ENCODE measurements at regions not wholly inside any gene's neighbourhood (a gene's known extent, or its start where the extent isn't known, plus 50 kb on each side); places are given as distances from the start of the nearest gene placed in this dataset.

- 60% methylated on average over 5 of the region's 5 CpGs for WGBS (ENCODE audit: low lambda C conversion rate, missing lambda C conversion rate)
- Histone ChIP-seq H3K4me3 (no peak overlapping the region), H2AFZ (no peak overlapping the region), H3K9me2 (replicated peaks; ENCODE audit: insufficient read depth) (no peaks in the 10 kb centered on the region), H3K36me3 (replicated peaks; ENCODE audit: insufficient read depth, low read depth) (no peaks in the 10 kb centered on the region), H3K9me3 (ENCODE audit: low read depth) (no peaks in the 10 kb centered on the region), H3K4me1 (ENCODE audit: insufficient read depth) (no peaks in the 10 kb centered on the region), H4K20me1 (ENCODE audit: insufficient read depth, poor library complexity, severe bottlenecking) (no peaks in the 10 kb centered on the region), H3K27me3 (no peaks in the 10 kb centered on the region), H3K79me2 (no peaks in the 10 kb centered on the region), H3K27ac (no peak overlapping the region), H3K4me2 (peak overlapping the region; percentile 38)
- DNase-seq (ENCODE audit: low spot score), result peak; percentile 17
- no peak for TF ChIP-seq EZH2 (IDR thresholded peaks at IDR 0.05; ENCODE audit: borderline replicate concordance)
- TF ChIP-seq, protein P1, sequence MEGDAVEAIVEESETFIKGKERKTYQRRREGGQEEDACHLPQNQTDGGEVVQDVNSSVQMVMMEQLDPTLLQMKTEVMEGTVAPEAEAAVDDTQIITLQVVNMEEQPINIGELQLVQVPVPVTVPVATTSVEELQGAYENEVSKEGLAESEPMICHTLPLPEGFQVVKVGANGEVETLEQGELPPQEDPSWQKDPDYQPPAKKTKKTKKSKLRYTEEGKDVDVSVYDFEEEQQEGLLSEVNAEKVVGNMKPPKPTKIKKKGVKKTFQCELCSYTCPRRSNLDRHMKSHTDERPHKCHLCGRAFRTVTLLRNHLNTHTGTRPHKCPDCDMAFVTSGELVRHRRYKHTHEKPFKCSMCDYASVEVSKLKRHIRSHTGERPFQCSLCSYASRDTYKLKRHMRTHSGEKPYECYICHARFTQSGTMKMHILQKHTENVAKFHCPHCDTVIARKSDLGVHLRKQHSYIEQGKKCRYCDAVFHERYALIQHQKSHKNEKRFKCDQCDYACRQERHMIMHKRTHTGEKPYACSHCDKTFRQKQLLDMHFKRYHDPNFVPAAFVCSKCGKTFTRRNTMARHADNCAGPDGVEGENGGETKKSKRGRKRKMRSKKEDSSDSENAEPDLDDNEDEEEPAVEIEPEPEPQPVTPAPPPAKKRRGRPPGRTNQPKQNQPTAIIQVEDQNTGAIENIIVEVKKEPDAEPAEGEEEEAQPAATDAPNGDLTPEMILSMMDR (IDR thresholded peaks at IDR 0.05; ENCODE audit: poor library complexity), result no peak
- no peak for TF ChIP-seq EZH2phosphoT487 (IDR thresholded peaks at IDR 0.05; ENCODE audit: low read depth, severe bottlenecking, unreplicated experiment)
These were observed 71.4 kb upstream of the UFL1 start for GRCh38 chr6:96450082-96450769.

GRCh38 chr6:96450770-96451130 lies 70.9 kb upstream of the UFL1 start:
- TF ChIP-seq, protein P1 (IDR thresholded peaks at IDR 0.05; ENCODE audit: poor library complexity), result no peak
- no peak for TF ChIP-seq EZH2 (IDR thresholded peaks at IDR 0.05; ENCODE audit: borderline replicate concordance)
- H3K4me2 ChIP-seq, result no peak overlapping the region
- H3K27ac ChIP-seq, result no peak overlapping the region
- H3K27me3 ChIP-seq, result no peaks in the 10 kb centered on the region
- H3K9me3 ChIP-seq (ENCODE audit: low read depth), result no peaks in the 10 kb centered on the region
- H3K4me1 ChIP-seq (ENCODE audit: insufficient read depth), result no peaks in the 10 kb centered on the region
- H3K79me2 ChIP-seq, result no peaks in the 10 kb centered on the region
- no peak overlapping the region for H3K4me3 ChIP-seq
- H2AFZ ChIP-seq, result no peak overlapping the region
- DNase-seq (ENCODE audit: low spot score), result no peak
- H4K20me1 ChIP-seq (ENCODE audit: insufficient read depth, poor library complexity, severe bottlenecking), result no peaks in the 10 kb centered on the region
- H3K36me3 ChIP-seq (replicated peaks; ENCODE audit: insufficient read depth, low read depth), result no peaks in the 10 kb centered on the region
- H3K9me2 ChIP-seq (replicated peaks; ENCODE audit: insufficient read depth), result no peaks in the 10 kb centered on the region

DNA sequence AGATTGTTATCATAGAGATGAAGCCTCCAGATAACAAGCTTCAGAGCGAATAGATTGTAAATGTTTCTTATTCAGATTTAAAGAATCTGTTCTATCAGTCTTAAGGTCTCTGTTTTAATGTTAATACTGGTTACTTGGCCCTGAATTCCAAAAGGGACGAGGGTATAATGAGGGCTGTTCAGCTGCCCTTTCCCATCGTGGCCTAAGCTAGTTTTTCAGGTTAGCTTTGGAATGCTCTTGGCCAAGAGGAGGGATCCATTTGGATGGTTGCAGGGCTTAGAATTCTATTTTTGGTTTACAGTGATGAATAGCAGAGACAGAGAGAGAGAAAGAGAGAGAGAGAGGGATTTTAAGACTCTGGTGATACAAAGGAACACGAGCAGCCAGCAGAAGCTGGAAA lies 62.8 kb upstream of the UFL1 start:
- Histone ChIP-seq H3K9me3 (ENCODE audit: low read depth) (no peaks in the 10 kb centered on the region), H3K9me2 (replicated peaks; ENCODE audit: insufficient read depth) (no peaks in the 10 kb centered on the region), H3K27me3 (no peaks in the 10 kb centered on the region), H3K79me2 (no peaks in the 10 kb centered on the region), H4K20me1 (ENCODE audit: insufficient read depth, poor library complexity, severe bottlenecking) (no peaks in the 10 kb centered on the region), H3K36me3 (replicated peaks; ENCODE audit: insufficient read depth, low read depth) (no peaks in the 10 kb centered on the region), H3K4me1 (ENCODE audit: insufficient read depth) (no peaks in the 10 kb centered on the region), H3K27ac (no peak overlapping the region), H2AFZ (no peak overlapping the region), H3K4me3 (no peak overlapping the region), H3K4me2 (no peak overlapping the region)
- WGBS (ENCODE audit: low lambda C conversion rate, missing lambda C conversion rate), result 53% methylated on average over 4 of the region's 4 CpGs
- TF ChIP-seq, protein P1 (IDR thresholded peaks at IDR 0.05; ENCODE audit: poor library complexity), result no peak
- no peak for TF ChIP-seq EZH2 (IDR thresholded peaks at IDR 0.05; ENCODE audit: borderline replicate concordance)
- no peak for TF ChIP-seq EZH2phosphoT487 (IDR thresholded peaks at IDR 0.05; ENCODE audit: low read depth, severe bottlenecking, unreplicated experiment)
- no peak for DNase-seq (ENCODE audit: low spot score)
